IMR-90 (cell line): ENCODE measurements at regions not wholly inside any gene's neighbourhood (a gene's known extent, or its start where the extent isn't known, plus 50 kb on each side); places are given as distances from the start of the nearest gene placed in this dataset.

ENCODE experiments used
- ATAC-seq: fragments of 200-7000 bp; cut with Tn5 transposase; 2 replicates; pipeline ENCODE4 v1.9.1; 2020; ENCODE audit warnings: low read depth, mild to moderate bottlenecking, moderate library complexity
- BruUV-seq: library from RNA; stranded (reverse); fragments of 400-500 nt; replicated peaks from 2 replicates; lab custom pipeline; 2021; lab: Mats Ljungman, UMichigan
- CTCF ChIA-PET: fragments of 300-600 bp; formaldehyde crosslinking; extraction: SDS; loops from one replicate; lab custom pipeline; 2021; ENCODE audit warnings: antibody characterized with exemption; lab: Yijun Ruan, JAX
- POLR2A ChIA-PET: fragments of 300-600 bp; sonication (Branson Sonifier 250); formaldehyde crosslinking; loops from one replicate; lab custom pipeline; 2022; ENCODE audit warnings: antibody characterized with exemption; ENCODE audit not compliant: unreplicated experiment; lab: Charles Lee
- DNase-seq: peaks from one replicate; pipeline ENCODE4 v3.0.0; 2013
- H2AFZ ChIP-seq: replicated peaks from 2 replicates; pipeline ENCODE3; 2013; ENCODE audit warnings: low read length, mild to moderate bottlenecking; ENCODE audit not compliant: poor library complexity
- H2AK5ac ChIP-seq: 2 replicates; pipeline ENCODE4 v1.6.1; 2013; ENCODE audit warnings: low read depth, low read length, inconsistent platforms
- H2AK9ac ChIP-seq: replicated peaks from 2 replicates; pipeline ENCODE3; 2013; ENCODE audit warnings: mild to moderate bottlenecking, low read depth, low read length, moderate library complexity; ENCODE audit not compliant: poor library complexity
- H2BK120ac ChIP-seq: 2 replicates; pipeline ENCODE4 v1.6.1; 2013; ENCODE audit warnings: low read depth, low read length, inconsistent platforms
- H2BK15ac ChIP-seq: 3 replicates; pipeline ENCODE4 v1.6.1; 2013; ENCODE audit warnings: low read depth, low read length, inconsistent platforms
- H2BK20ac ChIP-seq: 2 replicates; pipeline ENCODE4 v1.6.1; 2013; ENCODE audit warnings: low read depth, mild to moderate bottlenecking, inconsistent platforms, low read length, moderate library complexity
- H2BK5ac ChIP-seq: 2 replicates; pipeline ENCODE4 v1.6.1; 2013; ENCODE audit warnings: mild to moderate bottlenecking, low read depth, low read length, inconsistent platforms; ENCODE audit not compliant: poor library complexity, severe bottlenecking
- H3K14ac ChIP-seq: replicated peaks from 2 replicates; pipeline ENCODE4 v1.6.1; 2013; ENCODE audit warnings: low read depth, low read length, inconsistent platforms
- H3K18ac ChIP-seq: 2 replicates; pipeline ENCODE4 v1.6.1; 2013; ENCODE audit warnings: low read depth, low read length, control low read depth
- H3K23ac ChIP-seq: 2 replicates; pipeline ENCODE4 v1.6.1; 2013; ENCODE audit warnings: low read depth, low read length, inconsistent platforms
- H3K27ac ChIP-seq: 2 replicates; pipeline ENCODE4 v1.5.1; 2013; ENCODE audit warnings: mild to moderate bottlenecking, control low read depth, low read length; ENCODE audit not compliant: insufficient read depth
- H3K27me3 ChIP-seq: 2 replicates; pipeline ENCODE4 v1.6.1; 2013; ENCODE audit warnings: low read length; ENCODE audit not compliant: control insufficient read depth, insufficient read depth
- H3K36me3 ChIP-seq: 2 replicates; pipeline ENCODE4 v1.6.1; 2013; ENCODE audit warnings: low read length, mixed read lengths; ENCODE audit not compliant: control insufficient read depth, insufficient read depth
- H3K4ac ChIP-seq: 2 replicates; pipeline ENCODE4 v1.6.1; 2013; ENCODE audit warnings: low read depth, low read length, inconsistent platforms
- H3K4me1 ChIP-seq: 2 replicates; pipeline ENCODE4 v1.6.1; 2013; ENCODE audit warnings: low read length, mixed read lengths; ENCODE audit not compliant: control insufficient read depth, insufficient read depth
- H3K4me2 ChIP-seq: 2 replicates; pipeline ENCODE4 v1.6.1; 2013; ENCODE audit warnings: low read depth, mild to moderate bottlenecking, control low read depth, low read length, moderate library complexity
- H3K4me3 ChIP-seq: 2 replicates; pipeline ENCODE4 v1.5.1; 2013; ENCODE audit warnings: low read depth, mild to moderate bottlenecking, control low read depth, low read length, moderate library complexity; ENCODE audit not compliant: insufficient read depth
- H3K56ac ChIP-seq: 2 replicates; pipeline ENCODE4 v1.6.1; 2013; ENCODE audit warnings: low read length, inconsistent platforms; ENCODE audit not compliant: insufficient read depth; ENCODE audit errors: extremely low read depth
- H3K79me1 ChIP-seq, 2 experiments: 2 replicates each; pipeline ENCODE4 v1.6.1; 2013; ENCODE audit warnings: low read length in 2 of 2, inconsistent platforms in 1 of 2, low read depth in 1 of 2
- H3K9ac ChIP-seq: 2 replicates; pipeline ENCODE4 v1.6.1; 2013; ENCODE audit warnings: low read depth, low read length, control low read depth
- H3K9me1 ChIP-seq: 2 replicates; pipeline ENCODE4 v1.6.1; 2013; ENCODE audit warnings: low read length, inconsistent platforms; ENCODE audit not compliant: insufficient read depth
- H3K9me3 ChIP-seq: 2 replicates; pipeline ENCODE4 v1.6.1; 2013; ENCODE audit warnings: low read length; ENCODE audit not compliant: control insufficient read depth, insufficient read depth
- H4K20me1 ChIP-seq: 2 replicates; pipeline ENCODE4 v1.6.1; 2013; ENCODE audit warnings: low read length, inconsistent platforms; ENCODE audit not compliant: insufficient read depth
- H4K5ac ChIP-seq: 2 replicates; pipeline ENCODE4 v1.6.1; 2013; ENCODE audit warnings: mild to moderate bottlenecking, low read depth, low read length, control low read depth
- H4K8ac ChIP-seq, 2 experiments: 2 replicates each; pipeline ENCODE4 v1.6.1; 2013; ENCODE audit warnings: low read depth in 2 of 2, low read length in 2 of 2, control low read depth in 1 of 2, inconsistent platforms in 1 of 2
- H4K91ac ChIP-seq: 2 replicates; pipeline ENCODE4 v1.6.1; 2013; ENCODE audit warnings: low read depth, low read length, inconsistent platforms; ENCODE audit not compliant: insufficient read depth
- BHLHE40 ChIP-seq: fragments of 150-350 bp; IDR thresholded peaks from 2 replicates; pipeline ENCODE4 v1.6.1; 2016; ENCODE audit warnings: mild to moderate bottlenecking, low read depth, low read length
- CEBPB ChIP-seq: IDR thresholded peaks from 2 replicates; pipeline ENCODE4 v1.6.1; 2012; ENCODE audit warnings: low read depth, low read length, improper control_type of control experiment
- CHD1 ChIP-seq: IDR thresholded peaks from 2 replicates; pipeline ENCODE4 v1.6.1; 2012; ENCODE audit warnings: low read depth, low read length, improper control_type of control experiment
- FOS ChIP-seq: fragments of 150-350 bp; IDR thresholded peaks from 2 replicates; pipeline ENCODE4 v1.6.1; 2016; ENCODE audit warnings: low read depth, low read length
- MAFK ChIP-seq: IDR thresholded peaks from 2 replicates; pipeline ENCODE4 v1.6.1; 2012; ENCODE audit warnings: low read depth, low read length, improper control_type of control experiment
- MAZ ChIP-seq: IDR thresholded peaks from 2 replicates; pipeline ENCODE4 v1.6.1; 2012; ENCODE audit warnings: low read depth, mild to moderate bottlenecking, low read length, improper control_type of control experiment, moderate library complexity, borderline replicate concordance
- MXI1 ChIP-seq: IDR thresholded peaks from 2 replicates; pipeline ENCODE4 v1.6.1; 2012; ENCODE audit warnings: low read depth, mild to moderate bottlenecking, low read length, moderate library complexity, borderline replicate concordance
- NFE2L2 ChIP-seq: fragments of 150-350 bp; IDR thresholded peaks from 2 replicates; pipeline ENCODE4 v1.6.1; 2016; ENCODE audit warnings: low read depth, mild to moderate bottlenecking, low read length
- POLR2A ChIP-seq: IDR thresholded peaks from 2 replicates; pipeline ENCODE4 v1.6.1; 2012; ENCODE audit warnings: mild to moderate bottlenecking, low read depth, low read length
- RAD21 ChIP-seq: IDR thresholded peaks from 2 replicates; pipeline ENCODE4 v1.6.1; 2012; ENCODE audit warnings: low read length, improper control_type of control experiment
- RCOR1 ChIP-seq: IDR thresholded peaks from 2 replicates; pipeline ENCODE4 v1.6.1; 2012; ENCODE audit warnings: mild to moderate bottlenecking, low read length, improper control_type of control experiment; ENCODE audit not compliant: insufficient replicate concordance
- RFX5 ChIP-seq: IDR thresholded peaks from 2 replicates; pipeline ENCODE4 v1.8.0; 2012; ENCODE audit warnings: low read depth, mild to moderate bottlenecking, low read length, moderate library complexity
- SMC3 ChIP-seq: fragments of 150-350 bp; IDR thresholded peaks from 2 replicates; pipeline ENCODE4 v1.6.1; 2016; ENCODE audit warnings: low read depth, mild to moderate bottlenecking, antibody characterized with exemption, low read length, moderate library complexity
- WGBS, 2 experiments: methylation state at CpG; one replicate each; pipeline versions ENCODE4 v1.1.5 to v1.1.7; 2013; ENCODE audit warnings: missing lambda C conversion rate in 2 of 2; ENCODE audit not compliant: insufficient read length in 1 of 2; ENCODE audit errors: extremely low coverage in 2 of 2; 5-methylcytosine and 5-hydroxymethylcytosine counted together
- dilution Hi-C: fragments of 300-500 bp; cut with HindIII; formaldehyde crosslinking; loops from one replicate; pipeline ENCODE4 v1.14.3; 2018; ENCODE audit warnings: low sequenced_read_pairs; ENCODE audit not compliant: unreplicated experiment
- in situ Hi-C: fragments of 300-500 bp; cut with MboI; formaldehyde crosslinking; loops from 3 replicates; pipeline ENCODE4 v1.14.3; 2019; ENCODE audit warnings: low sequenced_read_pairs, inconsistent platforms, mixed read lengths
- intact Hi-C: fragments of 100-400 bp; cut with micrococcal nuclease; formaldehyde crosslinking; loops from 2 replicates; pipeline ENCODE4 v1.10.0; 2022
- TF ChIP-seq, protein P1 (sequence below): fragments of 150-350 bp; IDR thresholded peaks from 2 replicates; pipeline ENCODE4 v1.6.1; 2017; ENCODE audit warnings: mild to moderate bottlenecking, antibody characterized with exemption, low read length, low read depth
- TF ChIP-seq, protein P2 (sequence below): conservative IDR thresholded peaks from 2 replicates; pipeline ENCODE4 v1.5.1; 2012; ENCODE audit warnings: mild to moderate bottlenecking, low read depth, low read length, improper control_type of control experiment
- TF ChIP-seq, protein P3 (sequence below): fragments of 150-350 bp; IDR thresholded peaks from 2 replicates; pipeline ENCODE4 v1.6.1; 2016; ENCODE audit warnings: low read depth, mild to moderate bottlenecking, low read length, moderate library complexity, borderline replicate concordance

DNA sequence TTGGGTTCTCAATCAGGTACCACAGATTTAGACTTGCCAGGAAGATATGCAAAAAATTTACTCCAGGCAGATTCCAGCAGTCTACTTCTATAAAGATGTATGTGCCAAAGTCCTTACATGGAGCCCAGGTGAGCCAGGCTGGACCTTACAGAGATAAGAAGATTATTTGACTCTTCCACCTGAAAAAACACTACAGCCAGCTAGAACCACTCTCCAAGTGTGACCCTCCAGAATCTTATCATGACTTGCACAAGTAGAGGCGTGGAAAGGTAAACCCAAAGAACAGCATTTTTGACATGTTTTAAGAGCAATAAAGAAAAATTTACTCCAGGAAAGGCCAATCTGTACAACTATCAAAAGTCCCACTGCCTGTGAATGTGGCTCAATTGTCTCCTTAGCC lies 146.8 kb upstream of the DPT start:
- ATAC-seq, result no peak
- intact Hi-C loops (no loop called here), dilution Hi-C loops (no loop called here), in situ Hi-C loops (no loop called here)
- H4K91ac ChIP-seq, result no peak overlapping the region
- no TSS peak for BruUV-seq
- no CpG with 5 or more reads among the region's 1 CpG for WGBS, 2 experiments
- no peak overlapping the region for H4K8ac ChIP-seq
- H3K9me3 ChIP-seq, result no peaks in the 10 kb centered on the region
- H3K79me1 ChIP-seq, result no peaks in the 10 kb centered on the region
- no peak for TF ChIP-seq RCOR1
- no peak for TF ChIP-seq RFX5
- no peak for TF ChIP-seq CHD1
- TF ChIP-seq, protein P1, sequence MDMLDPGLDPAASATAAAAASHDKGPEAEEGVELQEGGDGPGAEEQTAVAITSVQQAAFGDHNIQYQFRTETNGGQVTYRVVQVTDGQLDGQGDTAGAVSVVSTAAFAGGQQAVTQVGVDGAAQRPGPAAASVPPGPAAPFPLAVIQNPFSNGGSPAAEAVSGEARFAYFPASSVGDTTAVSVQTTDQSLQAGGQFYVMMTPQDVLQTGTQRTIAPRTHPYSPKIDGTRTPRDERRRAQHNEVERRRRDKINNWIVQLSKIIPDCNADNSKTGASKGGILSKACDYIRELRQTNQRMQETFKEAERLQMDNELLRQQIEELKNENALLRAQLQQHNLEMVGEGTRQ, result no peak
- TF ChIP-seq MAZ, result no peak
- TF ChIP-seq MXI1, result no peak
- TF ChIP-seq FOS, result no peak
- TF ChIP-seq, protein P2, sequence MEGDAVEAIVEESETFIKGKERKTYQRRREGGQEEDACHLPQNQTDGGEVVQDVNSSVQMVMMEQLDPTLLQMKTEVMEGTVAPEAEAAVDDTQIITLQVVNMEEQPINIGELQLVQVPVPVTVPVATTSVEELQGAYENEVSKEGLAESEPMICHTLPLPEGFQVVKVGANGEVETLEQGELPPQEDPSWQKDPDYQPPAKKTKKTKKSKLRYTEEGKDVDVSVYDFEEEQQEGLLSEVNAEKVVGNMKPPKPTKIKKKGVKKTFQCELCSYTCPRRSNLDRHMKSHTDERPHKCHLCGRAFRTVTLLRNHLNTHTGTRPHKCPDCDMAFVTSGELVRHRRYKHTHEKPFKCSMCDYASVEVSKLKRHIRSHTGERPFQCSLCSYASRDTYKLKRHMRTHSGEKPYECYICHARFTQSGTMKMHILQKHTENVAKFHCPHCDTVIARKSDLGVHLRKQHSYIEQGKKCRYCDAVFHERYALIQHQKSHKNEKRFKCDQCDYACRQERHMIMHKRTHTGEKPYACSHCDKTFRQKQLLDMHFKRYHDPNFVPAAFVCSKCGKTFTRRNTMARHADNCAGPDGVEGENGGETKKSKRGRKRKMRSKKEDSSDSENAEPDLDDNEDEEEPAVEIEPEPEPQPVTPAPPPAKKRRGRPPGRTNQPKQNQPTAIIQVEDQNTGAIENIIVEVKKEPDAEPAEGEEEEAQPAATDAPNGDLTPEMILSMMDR, result no peak
- no peak for TF ChIP-seq NFE2L2
- no peak for TF ChIP-seq POLR2A
- TF ChIP-seq CEBPB, result no peak
- TF ChIP-seq, protein P3, sequence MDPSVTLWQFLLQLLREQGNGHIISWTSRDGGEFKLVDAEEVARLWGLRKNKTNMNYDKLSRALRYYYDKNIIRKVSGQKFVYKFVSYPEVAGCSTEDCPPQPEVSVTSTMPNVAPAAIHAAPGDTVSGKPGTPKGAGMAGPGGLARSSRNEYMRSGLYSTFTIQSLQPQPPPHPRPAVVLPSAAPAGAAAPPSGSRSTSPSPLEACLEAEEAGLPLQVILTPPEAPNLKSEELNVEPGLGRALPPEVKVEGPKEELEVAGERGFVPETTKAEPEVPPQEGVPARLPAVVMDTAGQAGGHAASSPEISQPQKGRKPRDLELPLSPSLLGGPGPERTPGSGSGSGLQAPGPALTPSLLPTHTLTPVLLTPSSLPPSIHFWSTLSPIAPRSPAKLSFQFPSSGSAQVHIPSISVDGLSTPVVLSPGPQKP, result no peak
- TF ChIP-seq SMC3, result no peak
- no peak for TF ChIP-seq BHLHE40
- no peak for TF ChIP-seq RAD21
- TF ChIP-seq MAFK, result no peak
- H3K9ac ChIP-seq, result no peak overlapping the region
- no peaks in the 10 kb centered on the region for H4K20me1 ChIP-seq
- H2BK120ac ChIP-seq, result no peak overlapping the region
- no peaks in the 10 kb centered on the region for H3K27me3 ChIP-seq
- no peak overlapping the region for H3K4me2 ChIP-seq
- DNase-seq, result no peak
- H3K27ac ChIP-seq, result no peak overlapping the region
- H2AK9ac ChIP-seq, result no peak overlapping the region
- ChIA-PET POLR2A (no interaction called here), CTCF (interaction anchor here (0.5 kb wide), 1 partner anchor 204 kb away, joined by 3 read pairs; no protein-coding TSS in a partner anchor)
- H3K4ac ChIP-seq, result no peak overlapping the region
- H3K18ac ChIP-seq, result no peak overlapping the region
- H2AK5ac ChIP-seq, result no peak overlapping the region
- no peak overlapping the region for H2BK15ac ChIP-seq
- no peaks in the 10 kb centered on the region for H3K4me1 ChIP-seq
- no peaks in the 10 kb centered on the region for H3K9me1 ChIP-seq
- no peak overlapping the region for H2AFZ ChIP-seq
- no peak overlapping the region for H3K23ac ChIP-seq
- H2BK20ac ChIP-seq, result no peak overlapping the region
- no peak overlapping the region for H3K14ac ChIP-seq
- no peak overlapping the region for H4K5ac ChIP-seq
- H3K56ac ChIP-seq, result no peak overlapping the region
- no peaks in the 10 kb centered on the region for H3K36me3 ChIP-seq
- H3K4me3 ChIP-seq, result no peak overlapping the region
- H2BK5ac ChIP-seq, result no peak overlapping the region
